Right atrium auricular region (tissue), 2 donors: ENCODE measurements at regions not wholly inside any gene's neighbourhood (a gene's known extent, or its start where the extent isn't known, plus 50 kb on each side); places are given as distances from the start of the nearest gene placed in this dataset.

Experiments used
- DNase-seq: peaks from one replicate; pipeline ENCODE4 v3.0.0-alpha.2; 2019; ENCODE audit warnings: low spot score
- H3K27ac ChIP-seq, 2 donors: fragments of 200-600 bp; sonication (generic); 1 replicate in 1 of 2; 2 replicates in 1 of 2; pipeline ENCODE4 v1.5.1; 2016 to 2019
- H3K27me3 ChIP-seq, 2 donors: fragments of 200-600 bp; sonication (generic); one replicate each; pipeline versions ENCODE4 v1.5.1 to v1.6.0; 2017 to 2019
- H3K36me3 ChIP-seq: fragments of 200-600 bp; sonication (generic); one replicate; pipeline ENCODE4 v1.5.1; 2016
- H3K4me1 ChIP-seq, 2 donors: fragments of 200-600 bp; sonication (generic); one replicate each; pipeline versions ENCODE4 v1.5.1 to v1.6.0; 2017 to 2019
- H3K4me3 ChIP-seq, 2 donors: fragments of 200-600 bp; sonication (generic); 1 replicate in 1 of 2; 2 replicates in 1 of 2; pipeline ENCODE4 v1.5.1; 2017 to 2019; ENCODE audit warnings: mild to moderate bottlenecking in 1 of 2, moderate library complexity in 1 of 2
- H3K9me3 ChIP-seq, 2 donors: fragments of 200-600 bp; sonication (generic); one replicate each; pipeline ENCODE4 v1.5.1; 2019
- CTCF ChIP-seq, 2 donors: fragments of 200-600 bp; sonication (generic); IDR thresholded peaks; one replicate each; pipeline ENCODE4 v1.5.1; 2019; ENCODE audit warnings: antibody characterized with exemption in 2 of 2

- H3K27ac ChIP-seq: no peak overlapping the region
- DNase-seq: no peak
- no peaks in the 10 kb centered on the region for H3K36me3 ChIP-seq
- H3K4me3 ChIP-seq: no peak overlapping the region
- TF ChIP-seq CTCF (IDR thresholded peaks at IDR 0.05): no peak
- H3K4me1 ChIP-seq: no peaks in the 10 kb centered on the region
- H3K9me3 ChIP-seq: peaks cover 0 to 9% of the 10 kb centered on the region in 2 donors
- no peaks in the 10 kb centered on the region for H3K27me3 ChIP-seq
These were observed 599.2 kb downstream of the SOX6 start for GRCh38 chr11:15757048-15757698.

GRCh38 chr11:15758857-15759465 lies 597.4 kb downstream of the SOX6 start:
- Histone ChIP-seq H3K27ac (no peak overlapping the region), H3K36me3 (no peaks in the 10 kb centered on the region), H3K4me1 (no peaks in the 10 kb centered on the region), H3K27me3 (no peaks in the 10 kb centered on the region), H3K4me3 (no peak overlapping the region), H3K9me3 (peaks cover 0 to 4% of the 10 kb centered on the region in 2 donors)
- TF ChIP-seq CTCF (IDR thresholded peaks at IDR 0.05): no peak
- DNase-seq: no peak

- no peak for TF ChIP-seq CTCF (IDR thresholded peaks at IDR 0.05)
- H3K27ac ChIP-seq: no peak overlapping the region
These were observed 595.1 kb downstream of the SOX6 start for GRCh38 chr11:15761235-15761634.

GRCh38 chr11:15764326-15764725 lies 592.0 kb downstream of the SOX6 start:
- H3K9me3 ChIP-seq: no peaks in the 10 kb centered on the region
- TF ChIP-seq CTCF (IDR thresholded peaks at IDR 0.05): no peak
- H3K27me3 ChIP-seq: no peaks in the 10 kb centered on the region

More at GRCh38 chr11:15761235-15761634, 595.1 kb downstream of the SOX6 start:
- Histone ChIP-seq H3K4me1 (no peaks in the 10 kb centered on the region), H3K27me3 (no peaks in the 10 kb centered on the region), H3K4me3 (no peak overlapping the region), H3K36me3 (no peaks in the 10 kb centered on the region), H3K9me3 (no peaks in the 10 kb centered on the region)
- no peak for DNase-seq

GRCh38 chr11:15764948-15765347 lies 591.4 kb downstream of the SOX6 start:
- H3K4me1 ChIP-seq: no peaks in the 10 kb centered on the region
- H3K27me3 ChIP-seq: no peaks in the 10 kb centered on the region
- no peak for TF ChIP-seq CTCF (IDR thresholded peaks at IDR 0.05)
- H3K36me3 ChIP-seq: no peaks in the 10 kb centered on the region
- H3K4me3 ChIP-seq: no peak overlapping the region
- no peak overlapping the region for H3K27ac ChIP-seq
- no peak for DNase-seq
- H3K9me3 ChIP-seq: no peaks in the 10 kb centered on the region

More at GRCh38 chr11:15764326-15764725, 592.0 kb downstream of the SOX6 start:
- Histone ChIP-seq H3K4me1 (no peaks in the 10 kb centered on the region), H3K36me3 (no peaks in the 10 kb centered on the region), H3K4me3 (no peak overlapping the region), H3K27ac (no peak overlapping the region)
- no peak for DNase-seq
